Activated CD4-positive, alpha-beta T cell treated with anti-CD3 and anti-CD28 coated beads, Interleukin-2, amount 50 U/mL, for 1 hour (primary cell): ENCODE measurements at regions not wholly inside any gene's neighbourhood (a gene's known extent, or its start where the extent isn't known, plus 50 kb on each side); places are given as distances from the start of the nearest gene placed in this dataset.

Experiments
- DNase-seq: peaks from one replicate; pipeline ENCODE4 v3.0.0-alpha.2; 2020

DNA sequence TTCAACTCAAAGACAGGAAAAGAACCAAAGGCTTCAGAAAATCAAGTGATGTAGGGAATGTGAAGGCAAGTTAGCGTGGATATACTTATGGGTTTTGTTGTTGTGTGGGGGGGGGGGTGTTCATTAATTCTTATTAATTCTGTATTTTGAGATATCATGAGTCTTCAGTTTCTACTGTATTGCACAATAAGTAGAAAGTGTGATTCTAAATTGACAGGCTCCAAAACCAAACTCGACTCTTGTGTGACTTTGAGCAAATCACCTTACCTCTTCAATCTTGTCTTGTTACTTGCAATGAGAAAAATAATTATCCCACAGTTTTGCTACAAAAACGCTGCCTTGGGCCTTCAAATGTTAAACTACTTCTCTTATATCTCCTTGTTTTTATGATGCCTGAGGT is 453.9 kb upstream of the GOT2 start:
- no peak for DNase-seq

DNA sequence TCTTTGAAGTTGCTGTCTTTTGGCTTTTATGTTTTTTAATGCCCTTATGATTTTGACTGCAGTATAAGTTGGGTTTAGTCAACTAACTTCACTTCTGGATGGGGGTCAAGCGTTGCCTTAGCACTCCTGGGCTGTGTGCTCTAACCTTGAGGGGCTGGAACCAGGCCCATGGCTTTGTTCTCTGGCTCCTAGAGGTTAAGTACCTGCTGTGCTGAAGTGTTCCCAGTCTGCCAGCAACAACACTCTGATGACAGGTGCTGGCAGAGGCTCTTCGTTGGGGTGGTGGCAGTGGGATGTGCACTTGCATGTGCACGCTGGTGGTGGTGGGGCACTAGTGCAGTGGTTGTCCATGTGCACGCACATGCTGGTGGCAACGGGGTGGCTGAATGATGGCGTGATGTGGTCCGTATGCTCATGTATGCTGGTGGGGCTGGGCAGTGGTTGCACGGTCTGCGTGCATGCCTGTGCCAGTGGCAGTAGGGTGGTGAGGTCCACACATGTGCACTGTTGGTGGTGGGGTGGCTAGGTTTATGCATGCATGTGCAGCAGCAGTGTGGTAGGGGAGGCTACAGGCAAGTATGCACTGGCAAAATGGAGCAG is 447.8 kb upstream of the GOT2 start:
- DNase-seq = no peak

DNA sequence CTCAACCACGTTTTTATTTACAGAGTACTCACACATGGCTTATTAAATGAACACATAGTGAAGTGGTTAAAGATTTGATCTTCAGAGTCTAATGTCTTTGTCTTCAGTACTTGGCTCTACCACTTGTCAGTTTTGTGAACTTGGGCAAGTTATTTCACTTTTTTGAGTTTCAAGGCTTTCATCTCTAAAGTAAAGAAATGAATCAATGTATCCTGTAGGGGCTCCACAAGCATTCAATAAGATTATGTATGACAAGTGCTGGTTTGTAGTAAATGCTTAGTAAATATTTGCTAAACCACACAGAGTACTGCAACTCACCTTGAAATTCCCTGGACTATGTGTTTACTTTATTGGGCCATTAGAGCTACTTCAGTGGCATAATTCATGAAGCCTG is 446.0 kb upstream of the GOT2 start:
- no peak for DNase-seq

DNA sequence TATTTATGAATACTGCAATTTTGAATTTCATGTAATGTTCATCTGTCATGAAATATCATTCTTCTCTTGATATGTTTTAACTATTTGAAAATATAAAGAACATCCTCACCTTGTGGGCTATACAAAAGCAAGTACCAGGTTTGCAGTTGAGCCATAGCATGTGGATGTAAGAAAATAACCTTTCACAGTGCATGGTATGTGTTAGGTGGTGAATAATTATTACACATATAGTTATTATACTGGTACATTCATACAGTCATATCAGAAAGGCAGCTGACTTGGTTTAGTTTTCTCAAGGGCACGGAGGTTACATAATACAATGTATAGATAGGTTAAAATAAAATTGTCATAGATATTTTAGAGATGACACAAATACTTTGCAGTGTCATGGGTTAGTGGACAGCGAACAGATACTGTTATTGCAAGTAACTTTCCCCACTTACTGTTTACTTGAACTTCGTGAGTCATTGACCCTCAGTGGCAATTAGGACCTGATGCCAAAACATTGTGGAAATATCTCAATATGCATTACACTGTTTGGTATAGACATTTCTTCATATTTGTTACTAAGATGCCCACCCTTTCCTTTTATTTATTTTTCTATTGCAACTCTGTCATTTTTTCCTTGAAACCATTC is 445.4 kb upstream of the GOT2 start:
- no peak for DNase-seq

DNA sequence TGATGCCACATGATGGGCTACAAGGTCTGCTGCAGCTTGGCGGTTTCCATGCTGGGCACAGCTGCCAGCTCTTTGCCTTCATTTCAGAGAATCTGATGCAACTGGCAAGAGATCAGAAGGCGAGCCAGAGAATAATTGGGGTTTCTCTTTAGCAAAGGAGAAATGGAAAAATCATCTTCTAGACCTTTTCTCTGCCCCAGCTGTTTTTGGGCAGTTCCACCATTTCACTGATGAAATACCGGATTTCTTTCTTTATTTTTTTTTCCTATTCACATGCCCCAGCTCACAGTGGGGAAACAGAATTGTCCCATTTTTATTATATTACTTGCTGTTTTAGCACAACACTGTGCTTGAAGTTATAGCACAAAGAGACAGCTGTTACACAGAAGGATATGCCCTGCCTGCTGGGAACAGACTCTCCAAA is 439.3 kb upstream of the GOT2 start:
- DNase-seq = no peak

DNA sequence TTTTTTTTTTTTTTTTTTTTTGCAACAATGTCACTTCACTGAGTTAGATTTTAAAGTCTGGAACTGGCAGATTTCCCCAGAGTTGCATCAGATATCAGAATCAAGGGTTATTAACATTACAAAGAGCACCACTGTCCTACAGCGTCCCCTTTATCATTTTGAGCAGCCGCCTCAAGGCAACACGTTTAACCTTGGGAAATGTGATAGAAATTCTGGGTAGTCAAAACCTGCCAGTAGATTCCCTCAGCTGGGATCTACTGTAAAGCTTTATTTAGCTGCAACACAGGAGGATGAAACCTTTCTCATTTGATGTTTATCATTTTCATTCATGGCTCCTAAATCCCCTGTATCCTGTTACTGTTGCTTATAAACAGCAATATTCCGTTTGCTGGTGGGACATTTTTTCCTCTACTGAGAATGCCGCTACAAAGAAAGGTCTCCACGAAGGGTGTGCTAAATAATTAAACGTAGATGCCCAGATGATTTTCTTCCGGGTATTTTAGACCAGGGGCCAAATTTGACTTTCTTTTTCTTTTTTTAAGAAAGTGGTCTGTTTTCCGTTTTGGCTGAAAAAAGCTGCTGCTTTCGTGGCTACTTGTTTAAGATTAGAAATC is 436.1 kb upstream of the GOT2 start:
- no peak for DNase-seq

DNA sequence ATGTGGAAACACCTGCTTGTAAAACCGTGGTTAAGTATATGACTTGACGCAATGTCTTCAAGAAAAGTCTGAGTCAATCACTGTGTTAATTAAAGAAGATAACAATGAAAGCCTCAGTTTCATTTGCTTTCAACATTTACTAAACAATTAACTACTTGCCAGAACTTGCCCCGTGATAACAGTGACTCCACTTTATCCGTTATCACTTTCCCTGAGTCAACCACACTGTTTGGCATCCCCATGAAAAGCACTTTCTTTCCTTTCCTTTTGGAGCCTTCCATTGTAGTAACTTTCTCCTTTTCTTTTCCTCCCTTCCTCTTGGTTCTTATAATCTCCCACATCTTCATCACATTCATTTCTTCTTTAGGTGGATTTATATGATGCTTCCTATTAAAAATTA is 435.1 kb upstream of the GOT2 start:
- no peak for DNase-seq

DNA sequence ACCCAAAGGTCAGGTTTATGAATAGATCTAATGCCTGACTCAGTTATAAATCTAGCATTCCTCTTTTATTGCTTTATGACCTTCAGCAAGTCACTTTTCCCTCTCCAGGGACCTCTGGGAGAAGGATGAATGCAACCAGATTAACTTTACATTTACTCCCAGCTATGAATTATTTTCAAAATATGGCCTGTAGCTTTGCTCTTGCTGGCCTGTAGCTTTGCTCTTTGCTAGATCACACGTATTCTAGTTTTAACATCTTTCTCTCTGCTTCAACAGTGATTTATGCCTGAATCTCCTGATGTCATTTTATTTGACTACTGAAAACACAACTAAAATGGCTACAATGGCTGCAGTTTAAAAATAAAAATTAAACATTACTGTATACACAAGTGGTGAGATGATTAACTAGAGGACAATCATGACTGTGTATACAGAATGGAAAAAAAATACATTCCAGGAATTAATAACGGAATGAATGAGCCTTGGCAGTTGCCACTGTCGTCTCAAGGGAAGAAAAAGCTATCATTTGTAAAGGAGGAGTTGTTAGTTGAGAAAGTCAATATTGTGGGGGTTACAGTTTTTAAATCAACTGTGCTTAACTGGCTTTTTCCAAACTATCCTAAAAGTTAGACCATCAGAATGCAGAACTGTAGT is 434.5 kb upstream of the GOT2 start:
- no peak for DNase-seq

DNA sequence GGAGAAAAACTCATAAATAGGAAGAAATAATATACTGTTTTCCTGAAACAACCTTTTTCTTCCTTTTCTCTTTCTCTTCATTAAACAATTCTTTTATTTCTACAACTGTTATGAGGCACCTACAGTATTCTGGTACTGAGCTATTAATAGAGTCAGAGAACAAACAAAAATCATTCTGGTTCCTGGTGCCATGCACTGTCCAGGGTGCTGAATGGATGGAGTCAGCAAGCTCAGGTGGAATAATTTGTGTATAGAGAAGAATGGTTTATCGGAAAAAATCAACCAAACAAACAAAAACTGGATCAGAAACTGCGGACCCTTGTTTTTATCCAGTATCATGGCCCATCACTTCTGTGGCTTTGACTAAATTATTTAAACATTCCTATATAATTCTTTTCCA is 430.3 kb upstream of the GOT2 start:
- DNase-seq = no peak

DNA sequence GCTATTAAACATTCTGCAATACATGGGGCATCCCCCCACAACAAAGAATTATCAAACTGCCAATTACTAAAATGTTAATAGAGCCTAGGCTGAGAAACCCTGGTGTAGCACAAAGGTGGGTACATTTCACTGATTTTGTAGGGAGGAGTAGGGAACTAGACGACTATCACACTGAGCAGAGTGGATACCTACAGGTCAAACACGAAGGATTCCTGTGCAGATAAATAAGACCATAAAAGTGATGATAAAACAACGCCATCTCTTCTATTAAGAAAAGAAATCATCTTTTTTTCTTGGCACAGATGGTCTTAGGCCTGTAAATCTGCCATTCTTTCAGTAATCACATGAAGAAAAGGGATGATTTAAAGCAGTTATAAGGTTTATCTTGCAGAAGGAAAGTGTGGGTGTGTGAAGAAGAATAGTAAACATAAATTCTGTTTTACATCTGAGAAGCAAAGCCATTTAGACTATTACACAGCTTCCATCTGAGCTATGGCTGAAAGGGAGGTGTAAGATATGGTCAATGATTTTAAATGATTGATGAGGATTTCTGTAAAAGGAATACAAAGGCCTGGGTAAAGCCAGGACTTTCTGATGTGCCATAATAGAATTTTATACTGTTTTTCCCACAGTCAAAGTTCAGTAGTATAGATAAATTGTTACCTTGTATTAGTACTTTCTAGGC is 429.4 kb upstream of the GOT2 start:
- no peak for DNase-seq

DNA sequence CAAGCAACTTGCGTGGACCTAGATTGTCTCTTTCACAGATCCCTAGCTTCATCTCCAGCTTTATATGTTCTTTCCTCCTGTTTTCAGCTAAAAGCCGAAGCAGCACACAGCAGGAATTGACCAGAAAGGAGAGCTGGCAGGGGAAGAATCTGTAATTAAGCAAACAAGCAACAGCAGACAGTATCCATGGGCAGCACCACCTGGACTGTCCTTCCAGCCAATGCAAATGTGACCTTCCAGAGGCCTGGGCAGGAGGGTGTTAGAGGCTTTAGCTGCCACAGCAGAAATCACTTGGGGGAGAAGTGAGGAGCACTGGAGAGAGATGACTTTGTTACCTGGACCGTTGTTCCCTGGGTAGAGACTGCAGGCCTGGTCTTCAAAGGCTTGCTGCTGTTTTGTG is 427.6 kb upstream of the GOT2 start:
- no peak for DNase-seq

DNA sequence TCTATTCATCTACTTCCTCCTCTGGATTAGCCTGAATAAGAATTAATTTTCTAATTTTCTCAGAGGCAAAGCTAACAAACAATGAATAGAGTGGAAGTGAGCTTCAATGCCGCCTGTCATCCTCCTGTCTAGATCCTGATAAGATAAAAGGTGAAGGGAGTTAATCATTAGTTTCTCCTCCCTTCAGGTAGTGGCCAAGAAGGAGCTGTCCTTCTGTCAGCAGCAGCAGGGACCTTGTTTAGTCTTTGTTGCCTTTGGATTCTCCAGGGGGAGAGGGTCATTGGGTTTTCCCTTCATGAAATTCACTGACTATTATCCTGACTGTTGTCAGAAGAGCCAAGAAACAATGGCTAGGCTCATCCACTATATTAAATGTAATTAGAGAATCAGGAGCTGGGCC is 420.2 kb upstream of the GOT2 start:
- no peak for DNase-seq

DNA sequence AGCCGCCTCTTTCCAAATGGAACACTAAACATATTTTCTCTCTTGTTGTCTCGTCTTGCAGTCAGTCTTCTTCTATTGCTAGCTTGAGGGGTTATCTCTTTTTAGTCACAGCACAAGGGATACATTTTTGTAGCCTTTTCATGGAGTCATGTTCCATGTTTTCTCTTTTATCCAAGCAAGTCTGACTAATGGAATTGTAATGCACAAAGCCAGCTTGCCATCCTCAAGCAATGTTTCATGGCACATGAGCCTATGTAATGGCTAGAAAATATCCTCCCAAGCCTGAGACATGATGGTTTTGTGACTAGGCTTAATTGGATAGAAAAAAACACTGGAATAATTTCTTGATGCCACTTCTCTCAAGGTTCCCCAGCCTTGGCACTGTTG is 414.6 kb upstream of the GOT2 start:
- DNase-seq = no peak

DNA sequence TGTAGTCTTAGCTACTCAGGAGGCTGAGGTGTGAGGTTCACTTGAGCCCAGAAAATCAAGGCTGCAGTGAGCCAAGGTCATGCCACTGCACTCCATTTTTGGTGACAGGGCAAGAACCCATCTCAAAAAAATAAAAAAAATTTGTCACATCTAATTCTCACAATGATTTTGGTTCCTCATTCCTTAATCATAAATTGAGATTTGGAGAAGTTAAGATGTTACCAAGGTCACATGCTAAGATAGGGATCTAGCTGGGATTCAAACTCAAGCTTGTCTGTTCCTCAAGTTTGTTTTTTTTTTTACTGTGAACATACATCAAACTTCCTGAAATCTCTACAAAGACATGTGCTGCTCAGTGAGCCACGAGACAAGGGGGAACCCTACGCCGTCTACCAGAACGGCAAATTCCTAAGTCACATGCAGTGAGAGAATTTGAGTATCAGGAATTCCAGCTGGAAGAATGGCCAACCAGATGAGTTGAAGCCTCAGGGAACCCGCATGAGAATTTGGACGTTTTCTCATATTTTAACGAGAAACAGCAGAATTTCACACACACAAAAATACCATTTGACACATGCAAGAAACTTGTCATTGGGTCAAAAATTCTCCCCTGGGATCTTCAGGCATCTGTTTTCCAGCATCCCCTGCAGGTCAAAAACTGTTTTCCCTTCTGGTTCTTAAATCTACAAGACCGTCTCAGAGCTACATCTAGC is 414.1 kb upstream of the GOT2 start:
- no peak for DNase-seq

DNA sequence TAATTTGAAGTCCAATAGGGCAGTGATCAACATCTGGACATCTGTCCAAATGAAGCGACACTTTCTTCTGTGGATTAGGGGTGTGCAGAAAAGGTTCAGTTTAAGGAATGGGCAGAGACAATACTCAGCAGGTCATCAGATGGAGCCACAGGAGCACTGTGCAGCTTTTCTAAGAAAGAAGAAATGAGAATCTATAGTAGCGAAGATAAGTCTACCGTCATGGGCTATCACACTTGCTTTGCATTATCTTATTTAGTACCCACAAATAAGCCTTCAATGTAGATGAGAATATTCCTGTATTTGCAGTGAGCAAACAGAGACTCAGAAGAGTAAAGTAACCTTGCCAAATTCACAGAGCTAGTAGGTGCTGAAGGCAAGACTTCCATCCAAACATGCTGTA is 412.0 kb upstream of the GOT2 start:
- DNase-seq = no peak

DNA sequence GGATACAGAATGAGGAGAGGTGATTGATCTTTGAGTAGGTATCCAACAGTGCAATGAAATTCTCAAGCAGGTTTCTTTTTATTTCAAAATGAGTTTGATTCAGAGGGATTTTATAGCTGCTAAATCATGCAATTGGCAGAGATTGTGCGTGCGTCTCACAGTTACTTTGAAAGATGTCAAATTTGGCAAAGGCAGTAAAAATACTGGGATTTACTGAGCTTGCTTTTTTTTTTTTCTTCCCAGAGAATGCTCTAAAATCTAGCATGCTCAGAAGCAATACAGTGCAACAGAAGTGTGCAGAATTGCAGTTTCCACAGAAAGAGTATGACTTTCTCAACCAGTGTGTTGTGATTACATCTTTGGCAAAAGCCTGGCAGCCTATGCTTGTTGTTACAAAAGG is 410.7 kb upstream of the GOT2 start:
- DNase-seq = no peak

DNA sequence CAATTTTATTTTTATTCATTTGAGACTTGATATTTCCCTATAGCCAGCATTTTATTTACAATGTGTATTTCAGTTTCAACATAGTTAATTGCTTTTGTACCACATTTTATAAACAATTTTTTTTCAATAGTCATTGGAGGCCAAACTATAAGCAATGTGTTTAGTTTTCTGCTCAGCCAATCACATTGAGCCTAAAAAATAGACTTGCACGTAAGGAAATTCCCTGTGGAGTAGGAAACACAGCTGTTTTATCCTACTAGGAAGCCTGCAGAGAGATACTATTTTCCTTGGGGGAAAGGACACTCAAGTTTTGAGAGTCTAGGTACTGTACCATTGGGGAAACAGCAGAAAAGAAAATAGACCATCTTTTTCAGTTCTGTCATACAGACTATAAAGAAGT is 410.2 kb upstream of the GOT2 start:
- no peak for DNase-seq

DNA sequence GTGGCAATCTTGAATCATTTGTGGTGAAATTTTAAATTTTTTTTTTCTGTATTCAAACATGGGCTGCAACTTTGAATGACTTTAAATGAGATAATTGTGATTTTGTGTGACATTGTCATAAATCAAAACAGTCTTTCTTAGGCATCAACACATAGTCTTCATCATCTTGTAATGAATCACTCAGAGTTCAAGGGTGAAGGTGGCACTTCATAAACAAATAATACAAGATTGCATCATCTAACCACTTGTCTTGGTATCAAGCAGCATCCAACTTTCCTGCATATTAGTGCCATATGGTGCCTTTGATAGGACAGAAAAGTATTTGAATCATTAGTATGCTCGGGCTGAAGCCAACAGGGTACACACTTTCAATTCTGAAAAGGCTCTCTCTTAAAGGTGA is 392.4 kb upstream of the GOT2 start:
- no peak for DNase-seq

DNA sequence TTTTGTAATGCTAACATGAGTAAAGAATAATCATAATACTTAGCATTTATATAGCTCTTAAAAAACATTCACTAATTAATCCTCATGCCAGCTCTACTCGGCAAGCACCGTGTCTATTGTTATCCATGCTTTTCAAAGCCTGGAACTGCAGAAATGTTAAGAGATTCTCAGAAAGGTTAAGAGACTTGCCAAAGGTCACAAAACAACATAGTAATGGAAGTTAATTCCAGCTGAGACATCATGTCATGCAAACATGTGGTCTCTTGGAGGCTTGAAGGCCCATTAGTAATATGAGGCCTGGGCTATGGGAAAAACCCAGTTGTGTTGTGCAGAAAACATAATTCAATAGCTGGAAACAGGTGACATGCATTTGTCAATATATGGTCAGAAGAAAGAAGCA is 389.9 kb upstream of the GOT2 start:
- DNase-seq = no peak

DNA sequence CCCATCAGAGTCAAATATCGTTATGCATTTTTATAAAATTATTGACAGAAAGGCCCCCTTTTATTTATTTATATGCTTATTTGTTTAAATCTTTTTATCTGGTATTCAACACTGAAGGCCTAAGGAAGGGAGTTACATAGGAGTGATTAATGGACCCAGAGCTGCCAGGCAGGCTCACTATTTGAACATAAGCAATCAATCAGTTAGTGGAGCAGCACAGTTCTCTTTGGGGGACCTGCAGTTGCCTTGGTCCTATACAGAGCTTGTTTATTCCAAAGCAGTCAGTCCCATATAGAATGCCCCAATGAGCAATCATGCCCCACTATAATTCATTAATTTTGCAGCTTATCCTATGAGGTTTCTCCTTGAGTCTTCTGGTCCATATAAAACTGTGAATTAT is 389.4 kb upstream of the GOT2 start:
- no peak for DNase-seq

DNA sequence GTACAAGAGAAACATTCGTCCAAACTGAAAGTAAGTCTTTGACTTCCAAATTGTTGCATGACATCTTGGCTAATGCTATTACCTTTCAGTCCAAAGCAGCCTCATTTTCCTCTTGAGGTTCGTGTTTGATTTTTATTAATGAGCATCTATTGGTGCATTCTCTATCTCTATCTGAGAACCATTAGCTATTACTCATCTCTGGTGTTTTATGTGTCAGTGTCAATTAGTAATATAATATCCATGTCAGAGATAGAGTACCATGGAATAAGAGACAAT is 388.1 kb upstream of the GOT2 start:
- DNase-seq = no peak

DNA sequence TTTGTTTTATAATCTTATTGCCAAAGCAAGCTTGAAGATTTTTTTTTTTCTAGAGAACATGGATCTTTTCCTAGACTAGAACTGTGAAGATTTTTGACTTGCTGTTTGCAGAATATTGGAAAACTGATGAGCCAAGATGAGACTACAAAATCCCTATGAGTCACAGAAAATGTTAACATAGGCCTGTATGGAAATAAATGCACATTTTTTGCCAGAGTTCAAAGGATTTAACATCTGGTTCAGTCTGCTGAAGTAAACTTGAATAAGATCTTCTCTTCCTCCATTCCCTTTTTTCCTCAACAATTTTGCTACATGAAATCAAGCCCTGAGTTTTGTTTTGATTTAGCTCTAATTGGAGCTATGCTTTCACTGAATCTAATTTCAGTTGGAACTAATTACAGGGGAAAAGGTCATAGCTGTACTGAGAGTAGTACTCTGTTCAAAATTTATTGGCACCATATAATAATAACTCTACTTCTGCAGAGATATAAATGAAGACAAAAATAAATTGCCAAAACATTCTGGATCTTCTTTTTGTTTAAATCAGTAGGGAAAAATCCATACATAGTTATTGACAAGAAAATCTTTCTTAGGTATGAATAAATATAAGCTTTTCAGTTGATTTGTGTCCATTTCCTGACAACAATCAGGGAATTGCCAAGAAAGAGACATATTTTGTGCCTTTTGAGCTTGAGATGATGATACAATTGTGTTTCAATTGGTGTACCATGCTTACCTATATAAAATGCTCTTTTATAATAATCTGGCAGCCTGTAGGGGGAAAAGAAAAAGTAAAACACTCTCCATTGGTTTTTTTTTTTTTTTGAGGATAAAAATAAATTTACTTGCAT is 387.5 kb upstream of the GOT2 start:
- no peak for DNase-seq

DNA sequence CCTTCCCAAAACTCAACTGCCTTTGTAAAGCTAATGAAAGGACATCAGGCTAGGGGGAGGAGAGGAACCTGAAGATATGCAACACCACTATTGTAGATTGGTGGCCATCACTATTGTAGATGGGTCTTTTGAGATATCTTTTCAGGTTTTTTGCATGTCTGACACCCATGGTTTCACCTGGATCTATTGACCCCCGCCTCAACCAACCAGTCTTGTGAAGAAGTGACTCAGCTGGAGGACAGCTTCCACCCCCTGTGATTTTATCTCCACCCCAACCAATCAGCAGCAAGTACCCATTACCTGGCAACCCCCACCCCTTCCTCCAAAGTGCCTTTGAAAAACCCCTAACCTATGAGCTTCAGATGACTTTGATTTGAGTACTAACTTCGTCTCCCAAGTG is 382.6 kb upstream of the GOT2 start:
- no peak for DNase-seq
